ENCODE measurements at regions not wholly inside any gene's neighbourhood (a gene's known extent, or its start where the extent isn't known, plus 50 kb on each side); places are given as distances from the start of the nearest gene placed in this dataset.
A peak's percentile ranks its signal among the peaks of the same experiment; 100 is the strongest.
"Not testable (repeated sequence)": the region's sequence is repeated elsewhere in the genome, so short reads cannot be mapped to it uniquely, and the experiment has no call there.

DNA sequence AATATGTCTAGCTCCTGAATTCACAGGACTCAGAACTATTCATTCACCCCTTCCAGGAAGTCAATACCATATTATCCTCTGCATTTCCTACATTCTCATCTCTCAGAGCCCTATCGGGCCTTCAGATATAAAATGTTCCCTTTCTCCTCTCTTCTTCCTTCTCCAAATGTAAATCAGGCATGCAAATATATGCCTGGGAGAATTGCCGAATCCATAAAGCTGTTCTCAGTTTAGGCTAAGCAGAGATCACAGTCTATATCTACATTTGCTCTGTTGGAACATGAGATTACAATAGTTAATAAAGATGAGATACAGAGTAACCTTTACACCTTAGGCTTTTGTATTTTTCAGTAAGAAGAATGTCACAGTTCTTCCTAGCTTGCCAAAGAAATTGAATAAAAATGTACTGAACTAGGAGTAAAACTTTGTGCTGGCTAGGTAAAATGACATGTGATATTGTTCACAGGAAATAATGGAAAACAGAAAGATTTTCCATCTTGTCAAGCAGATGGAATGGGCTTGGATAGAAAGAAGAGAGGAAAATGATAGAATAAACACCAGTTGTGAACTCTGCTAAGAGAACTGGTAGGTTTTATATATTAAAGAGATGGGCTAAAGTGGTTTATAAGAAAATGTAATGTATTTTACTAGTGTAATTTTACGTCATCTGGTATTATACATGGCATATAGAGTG is 161.5 kb downstream of the NRIP1 start:
- DNase-seq (ENCODE audit: extremely low read depth in 1 of 11, low read depth in 9 of 11, low spot score in 4 of 11) = no peak

DNA sequence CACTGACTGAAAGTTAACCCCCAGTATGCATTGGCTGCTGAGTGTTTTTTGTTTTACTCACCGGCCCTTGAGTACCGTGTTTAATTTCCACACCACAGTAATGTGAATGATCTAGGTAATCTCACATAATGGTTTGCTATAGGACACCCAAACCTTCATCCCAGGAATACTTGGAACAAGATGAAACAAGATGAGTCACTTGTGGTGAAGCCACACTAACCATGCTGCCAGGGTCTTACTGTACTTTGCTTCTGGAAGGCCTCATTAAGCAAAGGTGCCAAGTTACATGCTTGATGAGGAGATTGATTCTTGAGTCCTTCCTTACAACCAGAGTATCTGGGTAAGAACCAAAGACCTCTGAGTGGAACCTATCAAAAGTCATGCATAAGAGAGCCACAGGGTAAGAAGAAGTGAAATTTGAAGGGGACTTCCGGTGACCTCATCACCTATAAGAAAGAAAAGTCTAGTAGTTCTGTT is 163.3 kb downstream of the NRIP1 start:
- DNase-seq (ENCODE audit: extremely low read depth in 1 of 11, low read depth in 9 of 11, low spot score in 4 of 11) = no peak

DNA sequence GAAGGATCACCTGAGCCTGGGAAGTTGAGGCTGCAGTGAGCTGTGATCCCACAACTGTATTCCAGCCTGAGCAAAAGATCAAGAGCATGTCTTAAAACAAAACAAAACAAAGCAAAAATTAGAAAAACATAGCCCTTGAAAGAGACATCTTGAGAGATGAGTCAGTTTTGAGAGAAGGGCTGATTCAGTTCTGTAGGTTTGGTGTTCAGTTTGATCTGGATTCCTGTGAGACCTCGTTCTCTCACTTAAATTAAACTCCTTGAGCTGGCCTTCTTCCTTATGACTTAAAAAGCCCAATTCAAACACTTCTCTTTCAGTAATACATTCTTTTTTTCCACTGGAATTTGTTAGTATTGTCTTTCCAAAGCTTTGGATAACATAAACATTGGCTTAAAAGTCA is 164.2 kb downstream of the NRIP1 start:
- no peak for DNase-seq (ENCODE audit: extremely low read depth in 1 of 11, low read depth in 9 of 11, low spot score in 4 of 11)

DNA sequence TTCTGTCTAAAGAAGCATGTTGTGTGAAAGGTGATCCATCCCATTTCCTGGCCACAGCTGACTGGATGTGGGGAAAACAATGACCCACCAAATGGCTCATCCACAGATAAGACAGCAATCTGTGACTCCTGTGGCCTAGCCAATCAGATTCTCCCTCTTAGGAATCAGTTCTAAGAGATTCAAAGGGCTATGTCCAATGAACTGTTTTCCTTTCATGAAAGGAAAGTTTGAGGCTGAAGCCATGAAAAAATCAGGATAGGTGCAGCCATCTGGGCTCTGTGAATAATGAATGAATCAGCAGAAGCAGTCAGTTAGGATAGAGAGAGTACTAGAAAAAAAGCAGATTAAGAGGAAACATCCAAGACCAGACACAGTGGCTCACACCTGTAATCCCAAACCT is 164.7 kb downstream of the NRIP1 start:
- DNase-seq (ENCODE audit: extremely low read depth in 1 of 11, low read depth in 9 of 11, low spot score in 4 of 11) = no peak

DNA sequence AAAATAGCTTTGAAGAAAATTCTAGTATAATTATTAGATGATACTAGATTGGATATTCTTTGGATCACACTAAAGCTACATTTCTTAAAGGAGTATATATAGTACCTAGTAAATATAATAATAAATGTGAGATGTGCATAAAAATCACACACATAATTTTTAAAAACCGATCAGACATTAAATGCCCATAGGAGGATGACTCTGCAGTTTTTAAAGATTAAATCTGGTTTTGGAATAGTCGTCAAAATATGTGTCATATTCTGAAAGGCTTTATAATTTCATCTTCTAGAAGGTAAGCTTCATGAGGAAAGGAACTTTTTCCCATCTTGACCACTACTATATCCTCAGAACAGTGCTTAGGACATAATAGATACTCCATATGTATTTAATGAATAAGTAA is 169.0 kb downstream of the NRIP1 start:
- no peak for DNase-seq (ENCODE audit: extremely low read depth in 1 of 11, low read depth in 9 of 11, low spot score in 4 of 11)

DNA sequence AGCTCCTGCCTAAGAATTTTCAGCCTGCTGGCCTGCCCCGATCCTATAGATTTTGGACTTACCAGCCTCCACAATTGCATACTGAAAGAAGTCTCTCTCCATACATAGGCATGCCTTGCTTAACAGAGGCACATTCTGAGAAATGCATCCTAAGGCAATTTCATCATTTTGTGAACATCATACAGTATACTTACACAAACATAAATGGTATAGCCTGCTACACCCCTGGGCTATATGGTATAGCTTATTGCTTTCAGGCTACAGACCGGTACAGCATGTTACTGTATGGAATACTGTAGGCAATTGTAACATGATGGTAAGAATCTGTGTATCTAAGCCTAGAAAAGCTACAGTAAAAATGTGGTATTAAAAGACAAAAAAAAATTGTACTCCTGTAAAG is 174.7 kb downstream of the NRIP1 start:
- DNase-seq (ENCODE audit: extremely low read depth in 1 of 11, low read depth in 9 of 11, low spot score in 4 of 11) = no peak

DNA sequence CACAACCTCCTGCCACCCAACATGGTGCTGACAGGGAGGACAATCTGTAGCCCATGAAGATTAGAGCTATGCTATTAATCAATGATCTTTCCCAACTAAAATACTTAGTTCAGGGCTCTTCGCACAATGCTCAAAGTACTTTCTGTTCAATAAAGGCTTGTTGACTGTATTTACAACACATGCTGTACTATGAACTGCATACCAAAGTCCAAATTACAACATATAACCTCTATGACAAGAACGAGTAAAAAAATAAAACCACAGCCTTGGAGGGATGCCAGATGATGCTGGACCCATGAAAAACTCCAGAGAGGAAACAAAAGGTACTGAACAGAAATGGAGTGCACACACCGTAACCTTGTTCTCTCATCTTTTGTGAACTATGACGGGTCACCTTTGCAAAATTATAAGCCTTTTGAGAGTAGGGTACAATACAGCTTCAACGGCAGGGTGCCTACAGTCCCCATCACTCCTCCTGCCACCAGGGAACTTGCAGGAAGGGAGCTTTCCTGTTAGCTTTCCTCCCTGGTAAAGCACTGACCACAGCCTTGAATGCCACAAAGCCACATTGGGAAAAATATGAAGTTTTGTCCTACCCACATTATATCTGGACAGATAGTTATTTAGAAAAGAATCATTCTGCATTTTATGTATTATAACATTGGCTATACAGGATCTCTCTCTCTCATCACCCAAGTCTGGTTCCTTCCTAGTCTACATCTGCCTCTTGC is 175.6 kb downstream of the NRIP1 start:
- DNase-seq (ENCODE audit: extremely low read depth in 1 of 11, low read depth in 9 of 11, low spot score in 4 of 11) = no peak

DNA sequence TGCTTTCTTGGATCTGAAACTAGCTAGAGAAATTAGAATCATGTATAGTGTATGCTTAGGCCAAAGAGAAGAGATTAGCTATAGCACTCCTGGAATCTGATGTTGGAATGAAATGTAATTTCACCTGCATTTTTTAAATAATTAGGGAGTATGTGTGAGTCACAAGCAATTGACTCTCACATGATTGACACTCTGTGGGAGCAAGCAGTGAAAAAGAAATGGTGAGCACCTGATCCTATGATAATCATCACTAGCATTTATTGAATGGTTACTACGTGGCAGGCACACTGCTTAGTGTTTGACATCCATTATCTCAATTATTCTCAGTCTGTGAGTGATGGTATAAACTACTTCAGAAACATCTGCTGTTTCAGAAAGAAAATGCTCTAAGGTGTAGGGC is 176.6 kb downstream of the NRIP1 start:
- no peak for DNase-seq (ENCODE audit: extremely low read depth in 1 of 11, low read depth in 9 of 11, low spot score in 4 of 11)

DNA sequence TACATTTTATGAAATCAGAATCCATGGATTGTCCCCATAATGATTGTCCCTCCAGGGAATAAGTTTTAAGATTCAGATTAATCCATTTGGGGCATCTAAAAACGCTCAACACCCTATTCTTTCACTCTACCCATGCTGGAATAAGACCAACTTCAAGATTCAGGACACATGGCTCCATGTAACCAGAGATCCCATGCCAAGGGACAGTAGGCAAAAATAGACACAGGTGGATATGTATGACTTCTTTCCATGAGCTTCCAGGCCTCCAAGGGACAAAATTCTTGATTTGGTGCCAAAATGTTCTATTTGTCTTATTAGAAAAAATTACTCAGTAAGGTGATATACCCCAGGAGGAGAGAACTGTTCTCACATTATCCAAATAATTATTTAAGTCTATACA is 178.8 kb downstream of the NRIP1 start:
- DNase-seq (ENCODE audit: extremely low read depth in 1 of 11, low read depth in 9 of 11, low spot score in 4 of 11) = no peak

DNA sequence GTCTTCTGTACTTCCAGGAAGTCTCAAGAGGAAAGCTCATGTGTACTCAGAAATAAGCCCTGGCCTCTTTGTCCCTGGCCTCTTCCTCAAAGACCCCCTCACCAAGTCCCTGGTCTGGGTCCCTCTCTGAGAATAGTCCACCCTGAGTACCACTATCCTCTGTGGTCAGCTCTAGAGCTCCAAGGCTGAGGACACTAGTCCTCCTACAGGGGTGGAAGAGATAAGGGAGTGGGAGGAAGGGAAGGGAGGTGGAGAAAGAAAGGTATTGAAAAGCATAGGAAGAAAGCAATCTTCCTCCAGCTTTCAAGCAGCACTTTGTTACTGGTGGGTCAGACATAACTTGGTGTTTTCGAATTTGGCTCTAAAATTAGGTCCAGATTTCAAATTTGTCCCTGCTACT is 181.4 kb downstream of the NRIP1 start:
- DNase-seq (ENCODE audit: extremely low read depth in 1 of 11, low read depth in 9 of 11, low spot score in 4 of 11) = no peak

DNA sequence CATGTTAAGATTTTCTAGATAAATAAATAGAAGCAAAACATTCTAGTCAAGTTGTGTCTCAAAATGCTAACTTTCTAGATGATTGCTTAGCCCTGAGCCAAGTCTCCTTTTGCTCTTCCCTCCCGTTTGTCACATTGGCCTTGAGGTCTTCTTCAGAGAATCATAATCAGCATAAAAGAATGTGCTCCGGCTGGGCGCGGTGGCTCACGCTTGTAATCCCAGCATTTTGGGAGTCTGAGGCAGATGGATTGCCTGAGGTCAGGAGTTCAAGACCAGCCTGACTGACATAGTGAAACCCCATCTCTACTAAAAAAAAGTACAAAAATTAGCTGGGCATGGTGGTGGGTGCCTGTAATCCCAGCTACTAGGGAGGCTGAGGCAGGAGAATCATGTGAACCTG is 182.3 kb downstream of the NRIP1 start:
- DNase-seq (ENCODE audit: extremely low read depth in 1 of 11, low read depth in 9 of 11, low spot score in 4 of 11) = not testable (repeated sequence)

DNA sequence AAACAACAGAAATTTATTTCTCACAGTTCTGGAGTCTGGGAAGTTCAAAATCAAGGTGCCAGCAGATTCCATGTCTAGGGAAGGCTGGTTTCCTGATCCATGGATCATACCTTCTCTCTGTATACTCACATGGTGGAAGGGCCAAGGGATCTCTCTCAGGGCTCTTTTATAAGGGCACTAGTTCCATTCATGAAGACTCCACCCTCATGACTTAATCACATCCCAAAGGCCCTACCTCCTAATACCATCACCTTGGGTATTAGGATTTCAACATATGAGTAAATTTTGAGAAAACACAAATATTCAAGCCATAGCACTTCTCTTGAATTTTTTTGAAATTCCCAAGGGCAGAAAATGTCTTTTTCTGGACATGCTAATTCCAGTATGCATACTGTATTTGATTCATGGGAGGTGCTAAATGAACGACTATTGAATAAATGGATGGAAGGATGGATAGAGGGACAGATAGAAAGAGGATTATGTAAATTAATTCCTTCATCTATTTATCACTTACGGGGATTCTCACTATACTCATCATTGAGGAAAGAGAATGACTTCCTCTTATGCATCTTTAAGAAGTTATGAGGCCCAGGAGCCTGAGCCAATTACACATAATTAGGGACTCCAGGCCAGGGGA is 182.8 kb downstream of the NRIP1 start:
- DNase-seq (ENCODE audit: extremely low read depth in 1 of 11, low read depth in 9 of 11, low spot score in 4 of 11) = no peak

DNA sequence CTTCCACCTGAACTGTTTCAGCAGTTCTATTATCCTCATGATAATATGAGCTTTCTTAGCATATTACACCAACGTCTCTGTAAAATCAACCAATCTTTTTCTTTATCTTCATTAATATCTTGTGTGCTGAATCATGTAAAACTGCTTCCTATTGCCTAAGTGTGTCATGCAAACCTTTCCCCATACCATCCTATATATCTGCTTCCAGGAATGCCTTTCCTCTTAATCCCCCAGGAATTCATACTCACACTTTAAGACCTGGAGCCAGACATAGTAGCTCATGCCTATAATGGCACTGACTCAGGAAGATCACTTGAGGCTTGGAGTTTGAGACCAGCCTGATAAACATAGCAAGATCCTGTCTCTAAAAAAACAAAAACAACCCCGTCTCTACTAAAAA is 183.9 kb downstream of the NRIP1 start:
- DNase-seq (ENCODE audit: extremely low read depth in 1 of 11, low read depth in 9 of 11, low spot score in 4 of 11) = no peak

DNA sequence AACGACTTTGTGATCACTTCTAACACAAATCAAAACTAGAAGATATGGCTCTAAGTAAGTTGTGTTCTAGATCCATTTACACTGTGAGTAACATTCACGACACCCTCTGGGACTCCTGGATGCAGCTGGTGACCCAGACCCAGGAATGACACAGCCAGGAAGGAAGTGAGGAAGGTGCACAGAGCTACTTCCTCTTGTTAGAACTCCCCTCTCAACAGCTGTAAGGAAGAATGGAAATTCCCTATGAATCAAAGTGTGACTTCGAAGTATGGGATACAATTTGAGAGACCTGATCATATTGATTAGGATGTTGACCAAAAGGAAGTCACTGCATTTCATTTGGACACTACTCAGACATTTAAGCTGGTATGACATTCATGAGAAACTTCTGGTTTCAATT is 185.3 kb downstream of the NRIP1 start:
- DNase-seq (ENCODE audit: extremely low read depth in 1 of 11, low read depth in 9 of 11, low spot score in 4 of 11) = no peak

DNA sequence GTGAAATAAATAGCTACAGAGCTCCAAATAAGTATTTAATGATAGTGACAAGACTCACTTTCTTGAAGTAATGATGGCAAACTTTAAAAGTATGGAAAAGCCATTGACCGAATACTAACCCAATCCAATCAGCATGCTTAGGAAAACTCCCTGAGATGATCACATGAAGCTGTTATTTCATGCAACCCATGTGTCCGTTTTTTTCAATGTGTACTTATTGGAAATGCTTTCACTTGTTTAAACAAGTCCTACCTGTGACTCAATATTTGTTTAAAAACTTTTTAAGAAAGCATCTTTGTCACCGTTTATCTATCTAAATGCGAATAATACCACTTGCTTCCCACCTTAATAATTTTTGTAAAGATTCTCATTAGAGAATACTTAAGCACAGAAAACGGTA is 185.8 kb downstream of the NRIP1 start:
- DNase-seq (ENCODE audit: extremely low read depth in 1 of 11, low read depth in 9 of 11, low spot score in 4 of 11) = no peak

DNA sequence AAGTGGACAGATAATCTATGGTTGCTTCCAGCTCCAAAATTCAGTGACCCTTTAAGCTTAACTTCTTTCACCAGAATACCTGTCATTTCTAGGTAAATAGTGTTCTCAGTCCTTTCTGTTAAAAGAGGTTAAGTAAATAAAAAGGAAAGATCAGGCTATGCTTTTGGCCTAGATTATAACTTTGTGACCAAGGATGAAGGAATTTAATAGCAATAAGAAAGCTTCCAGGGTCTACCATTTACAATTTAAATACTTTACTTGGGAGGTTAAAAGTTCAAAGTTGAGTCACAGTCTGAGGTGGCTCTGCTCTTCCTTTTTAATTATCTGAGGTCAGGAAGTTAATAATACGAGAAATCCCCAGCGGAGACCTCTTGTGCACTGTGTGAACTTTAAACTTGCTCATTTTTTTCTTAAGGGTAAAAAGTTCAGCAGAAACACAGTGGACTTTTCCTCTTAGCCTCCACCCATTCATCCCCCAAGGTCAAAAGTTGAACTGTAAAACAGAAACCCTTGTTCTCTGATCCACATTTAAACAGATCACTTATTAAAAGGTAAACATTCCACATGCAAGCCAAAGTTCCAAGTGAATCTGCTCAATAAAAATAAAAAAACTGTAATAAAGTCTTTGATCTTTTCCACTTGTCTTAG is 187.1 kb downstream of the NRIP1 start:
- DNase-seq (ENCODE audit: extremely low read depth in 1 of 11, low read depth in 9 of 11, low spot score in 4 of 11) = peak in 2 of 11 donors; percentile 37 to 51

DNA sequence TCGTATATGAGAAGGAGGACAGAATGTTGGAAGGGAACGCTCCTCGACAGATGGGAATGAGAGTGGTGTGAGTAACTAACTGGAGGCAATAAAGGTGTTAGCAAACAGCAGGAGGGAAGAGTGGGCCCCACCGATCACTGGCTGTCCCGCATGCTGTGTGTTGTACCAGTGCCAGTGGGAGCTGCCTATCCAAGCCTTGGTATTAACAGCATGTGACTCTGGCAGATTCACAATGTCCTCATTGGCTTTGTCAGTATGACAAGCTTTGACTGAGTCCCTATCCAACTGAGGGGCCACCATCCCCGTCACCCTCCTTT is 188.3 kb downstream of the NRIP1 start:
- no peak for DNase-seq (ENCODE audit: extremely low read depth in 1 of 11, low read depth in 9 of 11, low spot score in 4 of 11)

DNA sequence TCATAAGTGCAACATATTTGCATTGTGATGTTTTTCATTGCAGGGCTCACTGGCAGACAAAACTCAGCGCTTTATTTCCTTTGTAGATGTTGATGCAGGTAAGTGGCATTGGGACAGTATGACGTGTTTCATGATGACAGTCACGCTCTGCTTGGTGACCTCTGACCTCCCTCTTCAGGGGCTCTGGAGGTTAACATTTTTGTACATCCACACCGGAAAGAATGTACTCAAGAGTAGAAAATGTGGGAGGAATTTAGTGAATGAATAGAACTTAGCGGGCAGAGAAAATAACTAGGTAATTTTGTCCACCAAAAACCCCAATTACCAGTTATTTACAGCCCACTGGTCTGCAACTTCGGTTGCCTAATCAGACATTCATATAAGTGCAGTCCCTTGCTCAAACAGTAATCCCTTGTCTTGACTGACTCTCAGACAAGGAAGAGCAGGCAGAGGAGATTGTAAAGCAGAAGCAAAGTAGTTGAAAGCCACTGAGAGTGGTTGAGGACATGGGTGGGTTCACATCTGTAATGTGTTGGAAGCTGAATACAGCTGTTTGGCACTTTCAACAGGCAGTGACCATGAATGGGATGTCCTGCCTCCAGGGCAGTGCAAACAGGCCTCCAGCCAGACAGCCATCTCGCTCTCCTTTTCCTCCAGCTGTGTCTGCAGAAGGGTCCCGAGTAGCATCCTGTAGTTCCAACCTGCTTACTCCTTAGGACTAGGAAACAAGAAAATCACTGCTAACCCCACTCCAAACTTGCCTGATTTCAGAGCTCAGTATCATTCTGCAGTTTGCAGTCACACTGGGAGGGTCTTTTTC is 188.9 kb downstream of the NRIP1 start:
- DNase-seq (ENCODE audit: extremely low read depth in 1 of 11, low read depth in 9 of 11, low spot score in 4 of 11) = peak in 2 of 11 donors; percentile 30 to 46

DNA sequence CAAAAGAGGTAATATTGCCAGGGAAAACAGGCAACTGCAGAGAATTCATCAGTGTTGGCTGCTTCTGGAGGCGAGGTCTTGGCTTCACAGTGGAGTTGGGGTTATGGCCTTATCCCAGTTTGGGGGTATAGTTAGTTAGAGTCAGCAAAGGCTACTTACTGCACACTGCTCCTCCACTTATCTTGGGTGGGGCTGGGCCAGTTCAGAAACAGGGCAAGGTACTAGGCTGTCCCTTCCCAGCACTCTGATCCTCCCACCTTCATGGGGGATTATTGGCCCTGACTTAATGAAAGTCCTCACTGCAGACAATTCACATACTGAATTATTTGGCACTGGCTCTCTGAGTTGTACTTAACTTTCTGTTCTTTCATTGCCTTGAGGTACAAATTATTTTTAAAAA is 189.6 kb downstream of the NRIP1 start:
- DNase-seq (ENCODE audit: extremely low read depth in 1 of 11, low read depth in 9 of 11, low spot score in 4 of 11) = no peak

Measured in renal cortex interstitium (tissue), 11 donors.